HL-60/S4 treated with phorbol 12-myristate 13-acetate at 8.2 ng/mL for 4 days and 3 days (cell line): ENCODE measurements at regions not wholly inside any gene's neighbourhood (a gene's known extent, or its start where the extent isn't known, plus 50 kb on each side); places are given as distances from the start of the nearest gene placed in this dataset.

Experiments used
- in situ Hi-C: fragments of 300-500 bp; cut with MboI; formaldehyde crosslinking; loops from 2 replicates; pipeline ENCODE4 v1.15.0; 2022; ENCODE audit warnings: low sequenced_read_pairs

DNA sequence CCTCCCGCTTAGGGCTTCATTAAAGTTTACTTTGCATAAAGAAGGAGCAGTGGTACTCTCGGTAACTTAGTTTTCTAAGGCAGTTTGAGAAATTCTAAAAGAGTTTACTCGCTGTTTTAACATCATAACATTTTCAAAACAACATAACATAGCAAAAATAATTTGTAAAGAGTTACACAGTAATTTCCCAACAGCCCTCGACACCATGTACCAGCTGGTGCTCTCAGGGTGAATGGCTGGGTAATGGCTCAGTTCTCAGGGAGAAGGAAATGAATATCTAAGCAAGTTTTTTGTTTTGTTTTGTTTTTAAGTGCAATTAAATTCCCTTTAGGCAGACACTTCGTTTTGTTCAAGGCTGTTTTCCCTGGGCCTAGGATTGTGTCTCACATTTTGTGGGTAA is 435.3 kb downstream of the C4orf33 start:
- in situ Hi-C loops: no loop called here

DNA sequence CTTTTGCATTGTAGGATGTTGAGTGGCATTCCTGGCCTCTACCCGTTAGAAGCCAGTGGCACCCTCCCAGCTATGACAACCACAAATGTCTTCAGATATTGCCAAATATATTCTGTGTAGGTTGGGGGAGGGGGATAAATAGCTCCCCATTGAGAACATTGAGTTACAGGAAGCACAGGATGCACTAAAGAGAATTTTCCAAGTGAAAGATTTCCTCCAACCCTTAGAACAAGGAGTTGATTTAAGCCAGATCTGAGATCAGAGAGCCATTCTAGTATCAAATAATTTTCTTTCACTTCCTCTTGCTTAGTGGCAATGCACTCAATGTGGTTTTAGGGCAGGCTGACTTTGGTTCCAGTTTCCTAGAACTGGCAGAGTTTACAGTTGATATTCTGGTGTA is 436.6 kb downstream of the C4orf33 start:
- in situ Hi-C loops: no loop called here

DNA sequence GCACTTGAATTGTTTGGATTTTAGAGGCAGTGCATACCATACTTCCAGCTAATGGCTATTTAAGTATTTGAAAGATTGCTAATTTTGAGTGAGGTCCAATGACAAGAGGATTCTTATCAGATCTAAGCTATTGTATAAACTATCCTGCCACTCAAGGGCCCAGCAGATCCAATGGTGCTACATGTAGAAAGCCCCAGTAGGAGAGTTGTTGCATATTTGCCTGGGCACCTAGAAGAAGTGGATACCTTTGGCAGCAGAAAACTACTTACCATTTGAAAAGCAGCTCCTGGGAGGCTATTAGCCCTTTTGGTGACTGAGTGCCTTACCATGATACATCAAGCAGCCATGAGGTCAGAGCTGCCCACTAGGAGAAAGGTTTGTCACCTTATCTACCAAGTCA is 447.3 kb downstream of the C4orf33 start:
- in situ Hi-C loops: no loop called here

DNA sequence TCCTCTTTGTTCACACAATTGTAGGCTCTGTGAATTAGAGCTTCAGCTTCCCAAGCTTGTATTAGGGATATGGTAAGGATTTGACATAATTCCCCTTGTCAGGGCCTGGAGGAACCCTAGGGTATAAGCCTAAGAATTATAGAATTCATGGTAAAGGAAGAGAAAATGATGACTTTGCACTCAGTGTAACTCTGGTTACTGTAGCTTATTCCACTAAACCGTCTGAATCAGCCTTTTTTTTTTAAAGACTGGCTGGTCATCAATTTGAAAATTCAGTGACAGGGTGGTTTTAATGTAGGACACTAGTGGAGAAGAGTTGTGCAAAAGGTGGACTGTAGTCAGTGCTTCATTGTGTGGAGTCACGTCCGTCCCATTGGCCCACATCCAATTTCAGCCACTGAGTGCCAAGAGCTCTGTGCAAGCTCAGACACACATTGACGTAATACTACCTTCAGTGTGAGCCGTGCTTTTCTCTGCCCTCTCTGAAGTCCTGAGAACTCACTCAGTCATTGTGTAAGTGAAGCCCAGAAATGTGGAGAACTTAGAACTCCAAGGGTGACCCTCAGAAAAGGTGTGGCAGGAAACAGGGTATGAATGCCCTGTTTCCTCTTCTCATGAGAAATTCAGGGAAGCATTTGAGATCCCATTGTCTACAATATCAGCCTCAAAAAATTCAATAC is 449.8 kb downstream of the C4orf33 start:
- in situ Hi-C loops: no loop called here

DNA sequence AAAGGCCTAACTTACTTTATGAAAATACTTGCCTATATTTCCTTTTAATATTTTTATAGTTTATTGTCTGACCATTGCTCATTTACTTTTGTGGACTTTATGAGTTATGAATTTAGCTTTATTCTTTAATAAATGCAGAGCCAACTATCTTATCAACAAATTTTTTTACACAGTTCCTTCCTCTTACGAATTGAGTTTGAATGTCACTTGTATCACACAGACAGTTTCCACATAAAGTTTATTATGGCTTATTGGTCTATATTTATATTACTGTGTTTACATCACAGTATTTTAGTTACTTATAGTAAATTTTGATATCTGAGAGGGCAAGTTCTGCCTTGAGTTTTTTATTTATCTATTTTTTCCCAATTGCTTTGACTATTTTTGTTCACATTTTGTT is 450.6 kb downstream of the C4orf33 start:
- in situ Hi-C loops: no loop called here

DNA sequence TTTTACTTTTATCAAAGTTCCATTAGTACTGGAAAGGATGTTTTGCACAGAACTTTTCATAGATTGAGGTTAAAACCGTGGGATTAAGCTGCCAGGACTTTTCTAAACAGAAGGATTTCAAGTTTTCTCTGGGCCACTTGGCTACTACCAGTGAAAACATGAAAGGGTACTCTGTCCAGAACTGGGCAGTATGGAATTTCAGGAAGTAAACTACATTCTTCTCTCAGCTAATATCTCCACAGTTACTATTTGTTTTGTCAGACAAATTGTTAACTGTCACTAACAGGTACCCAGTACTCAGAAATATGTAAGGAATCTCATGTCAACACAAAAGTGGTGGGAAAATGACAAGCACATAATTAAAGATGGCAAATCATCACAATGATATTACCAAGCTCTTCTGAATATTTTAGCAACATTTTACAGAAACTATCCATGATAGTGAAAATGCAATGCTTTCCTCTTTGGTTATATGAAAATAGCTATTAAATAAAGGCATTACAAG is 454.4 kb downstream of the C4orf33 start:
- in situ Hi-C loops: no loop called here

DNA sequence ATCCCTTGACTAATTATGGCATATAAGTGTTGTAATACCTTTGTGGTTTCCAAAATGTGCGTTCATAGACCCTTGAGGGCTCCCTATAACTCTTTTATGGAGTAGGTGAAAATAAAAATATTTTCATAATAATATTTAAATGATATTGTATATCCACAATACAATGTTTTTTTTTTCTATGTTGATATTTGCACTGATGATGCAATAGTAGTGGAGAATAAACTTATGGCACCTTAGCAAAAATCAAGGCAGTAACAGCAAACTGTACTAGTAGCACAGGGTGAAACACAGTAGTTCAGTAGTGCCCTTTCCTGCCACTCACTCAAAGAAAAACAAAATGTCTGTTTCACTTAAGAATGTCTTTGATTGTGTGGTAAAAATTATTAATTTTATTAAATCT is 465.3 kb downstream of the C4orf33 start:
- in situ Hi-C loops: no loop called here

DNA sequence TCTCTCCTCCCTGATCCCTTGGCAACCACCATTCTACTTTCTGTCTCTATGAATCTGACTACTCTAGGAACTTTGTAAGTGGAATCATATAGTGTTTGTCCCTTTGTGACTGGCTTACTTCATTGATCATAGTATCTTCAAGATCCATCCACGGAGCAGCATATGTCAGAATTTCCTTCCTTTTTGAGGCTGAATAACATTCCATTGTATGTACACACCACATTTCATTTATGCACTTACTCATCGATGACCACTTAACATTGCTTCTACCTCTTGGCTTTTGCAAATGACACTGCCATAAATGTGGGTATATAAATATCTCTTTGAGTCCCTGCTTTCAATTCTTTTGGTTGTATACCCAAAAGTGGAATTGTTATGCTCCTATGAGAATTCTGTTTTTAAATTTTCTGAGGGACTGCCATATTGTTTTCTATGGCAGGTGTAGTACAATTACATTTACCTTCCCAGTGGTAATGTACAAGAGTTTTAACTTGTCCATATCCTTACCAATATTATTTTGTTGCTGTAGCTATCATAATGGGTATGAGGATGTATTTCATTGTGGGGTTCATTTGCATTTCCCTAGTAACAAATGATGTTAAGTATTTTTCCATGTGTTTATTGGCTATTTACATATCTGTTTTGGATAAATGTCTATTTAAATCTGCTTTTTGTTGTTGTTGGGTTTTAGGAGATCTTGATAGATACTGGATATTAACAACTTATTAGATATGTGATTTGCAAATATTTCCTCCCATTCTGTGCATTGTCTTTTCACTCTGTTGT is 466.1 kb downstream of the C4orf33 start:
- in situ Hi-C loops: no loop called here

DNA sequence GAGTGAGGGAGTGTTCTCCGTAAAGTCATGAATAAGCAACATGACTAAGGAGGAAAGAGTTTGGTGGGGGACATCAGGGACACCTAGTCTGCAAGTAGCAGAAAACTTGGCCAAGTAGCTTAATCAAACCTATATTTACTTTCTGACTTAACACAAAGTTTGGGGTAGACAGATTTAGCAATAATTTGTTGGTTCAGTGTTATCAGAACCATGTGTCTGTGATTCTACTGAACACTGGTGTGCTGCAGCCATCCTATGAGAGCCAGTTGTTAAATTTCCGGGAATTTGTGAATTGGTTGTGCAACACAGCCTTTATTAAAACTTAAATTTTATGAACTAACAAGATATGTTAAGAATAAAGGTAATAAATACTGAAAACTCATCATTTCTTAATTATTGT is 469.3 kb downstream of the C4orf33 start:
- in situ Hi-C loops: no loop called here

DNA sequence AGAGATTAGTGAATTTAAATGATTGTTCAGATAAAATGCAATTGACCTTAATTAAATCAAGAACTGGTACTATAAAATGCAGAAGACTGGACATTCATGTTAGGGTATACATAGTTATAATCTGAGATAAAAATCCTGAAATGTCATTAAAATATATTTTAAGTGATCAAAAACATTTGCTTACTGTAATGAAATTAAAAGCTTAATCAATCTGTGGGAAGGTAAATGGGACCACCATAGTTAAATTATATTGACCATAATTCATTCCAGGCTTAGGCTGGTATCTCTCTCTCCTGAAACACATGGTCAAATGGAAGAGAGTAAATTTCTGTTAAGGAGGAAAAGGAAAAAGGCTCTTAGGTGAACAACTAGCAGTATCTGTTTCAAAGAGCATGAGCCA is 474.4 kb downstream of the C4orf33 start:
- in situ Hi-C loops: no loop called here

DNA sequence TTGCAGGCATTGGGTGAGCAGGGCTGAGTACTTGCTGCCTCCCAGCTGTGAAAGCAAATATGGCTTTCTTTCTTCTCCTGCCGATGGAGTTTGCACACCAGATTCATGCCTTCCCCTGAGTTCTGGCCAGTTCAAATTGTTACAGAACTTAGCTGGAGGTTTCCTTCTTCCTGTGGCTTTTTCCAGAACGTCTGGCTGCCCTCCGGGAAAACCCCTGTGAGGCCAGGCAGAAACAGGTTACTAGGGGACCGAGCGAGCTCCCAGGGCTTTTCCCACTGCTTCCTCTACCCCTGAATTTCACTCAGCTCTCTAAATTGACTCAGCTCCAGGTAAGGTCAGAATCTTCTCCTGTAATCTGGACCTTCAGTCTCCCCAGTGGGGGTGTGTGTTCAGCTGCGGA is 482.4 kb downstream of the C4orf33 start:
- in situ Hi-C loops: no loop called here

DNA sequence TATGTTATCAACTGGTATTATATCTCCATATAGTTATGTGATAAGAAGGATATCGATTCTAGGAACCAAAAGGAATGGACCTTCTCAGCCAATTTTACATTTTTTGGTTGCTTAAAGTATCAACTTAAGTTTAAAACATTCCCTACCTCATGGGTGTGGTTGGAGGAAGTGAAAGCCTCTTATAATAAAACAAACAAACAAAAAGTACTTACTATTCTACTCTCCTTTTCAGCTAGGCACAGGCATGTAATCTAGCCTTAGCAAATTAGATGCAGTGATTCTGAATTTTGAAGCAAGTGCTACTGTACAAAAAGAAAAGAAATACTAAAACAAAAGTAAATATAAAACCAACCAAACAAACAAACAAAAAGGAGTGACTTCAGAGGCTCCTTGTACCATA is 485.4 kb downstream of the C4orf33 start:
- in situ Hi-C loops: no loop called here

DNA sequence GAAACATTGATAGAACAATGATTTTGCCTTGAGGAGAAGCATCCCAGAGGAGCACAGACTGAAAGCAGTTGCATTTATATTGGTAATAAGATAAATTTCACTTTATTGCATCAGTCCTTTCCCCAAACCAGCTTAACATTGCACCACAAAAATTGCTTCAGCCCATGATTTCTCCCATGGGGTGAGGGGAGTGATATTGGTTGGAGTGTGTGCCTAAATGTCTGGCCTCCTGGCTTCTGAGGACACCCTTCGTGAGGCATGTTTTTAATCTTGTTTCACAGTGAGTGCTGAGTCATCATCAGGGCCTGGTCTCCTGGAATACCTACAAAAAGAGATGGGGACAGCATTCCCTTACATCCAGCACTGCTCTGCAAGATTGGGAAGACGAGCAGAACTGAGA is 487.9 kb downstream of the C4orf33 start:
- in situ Hi-C loops: no loop called here

DNA sequence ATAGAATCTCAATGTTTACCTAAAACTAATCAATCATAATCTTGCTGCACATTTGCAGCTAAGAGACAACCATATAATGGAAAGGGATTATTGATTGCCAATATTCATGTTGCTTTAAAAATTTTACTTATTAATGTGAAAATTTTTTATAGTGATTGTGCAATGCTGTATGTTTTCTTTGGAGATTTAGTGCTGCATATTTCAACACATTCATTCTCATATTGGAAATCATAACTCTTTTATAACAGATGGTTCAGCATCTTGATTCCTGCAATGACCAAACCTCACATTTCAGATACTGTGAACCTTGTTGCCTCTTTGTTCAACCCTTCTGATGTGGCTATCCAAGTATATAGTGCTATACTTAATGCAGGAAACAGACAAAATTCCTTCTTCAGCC is 502.6 kb downstream of the C4orf33 start:
- in situ Hi-C loops: no loop called here

DNA sequence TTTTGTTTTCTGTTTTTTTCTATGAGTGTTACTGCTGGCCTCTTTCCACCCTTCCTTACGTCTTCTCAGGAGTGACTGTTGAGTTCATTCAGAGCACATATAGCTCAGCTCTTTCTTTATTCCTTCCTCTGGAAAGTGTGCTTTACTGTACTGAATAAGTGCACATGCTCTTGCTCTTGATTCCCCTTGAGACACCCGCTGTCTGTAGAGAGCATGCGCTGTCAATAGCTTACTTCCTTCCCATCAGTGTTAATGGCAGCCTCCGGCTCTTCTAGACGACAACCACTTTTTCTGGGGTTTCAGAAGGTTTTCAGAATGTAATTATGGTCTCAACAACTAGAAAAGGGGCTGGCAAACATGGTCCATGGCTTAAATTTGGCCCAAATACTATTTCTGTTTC is 504.9 kb downstream of the C4orf33 start:
- in situ Hi-C loops: no loop called here

DNA sequence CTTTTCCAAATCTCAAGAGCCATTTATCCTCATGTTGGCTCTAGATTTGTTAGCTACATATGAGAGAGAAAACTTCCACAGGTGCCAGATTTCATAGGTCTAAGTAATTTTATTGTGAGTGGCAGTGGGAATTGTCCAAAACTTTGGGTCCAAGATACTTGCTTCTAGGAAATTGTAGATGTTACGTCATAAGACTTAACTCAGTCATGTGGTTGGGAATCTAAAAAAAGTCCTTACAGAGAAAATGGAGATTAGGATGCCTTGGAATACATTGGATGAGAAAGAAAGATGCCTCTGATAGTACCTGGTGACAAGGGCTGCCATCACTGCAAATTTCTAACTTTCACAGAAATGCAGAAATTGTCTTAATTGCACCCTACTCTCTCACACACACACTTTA is 506.5 kb downstream of the C4orf33 start:
- in situ Hi-C loops: no loop called here

DNA sequence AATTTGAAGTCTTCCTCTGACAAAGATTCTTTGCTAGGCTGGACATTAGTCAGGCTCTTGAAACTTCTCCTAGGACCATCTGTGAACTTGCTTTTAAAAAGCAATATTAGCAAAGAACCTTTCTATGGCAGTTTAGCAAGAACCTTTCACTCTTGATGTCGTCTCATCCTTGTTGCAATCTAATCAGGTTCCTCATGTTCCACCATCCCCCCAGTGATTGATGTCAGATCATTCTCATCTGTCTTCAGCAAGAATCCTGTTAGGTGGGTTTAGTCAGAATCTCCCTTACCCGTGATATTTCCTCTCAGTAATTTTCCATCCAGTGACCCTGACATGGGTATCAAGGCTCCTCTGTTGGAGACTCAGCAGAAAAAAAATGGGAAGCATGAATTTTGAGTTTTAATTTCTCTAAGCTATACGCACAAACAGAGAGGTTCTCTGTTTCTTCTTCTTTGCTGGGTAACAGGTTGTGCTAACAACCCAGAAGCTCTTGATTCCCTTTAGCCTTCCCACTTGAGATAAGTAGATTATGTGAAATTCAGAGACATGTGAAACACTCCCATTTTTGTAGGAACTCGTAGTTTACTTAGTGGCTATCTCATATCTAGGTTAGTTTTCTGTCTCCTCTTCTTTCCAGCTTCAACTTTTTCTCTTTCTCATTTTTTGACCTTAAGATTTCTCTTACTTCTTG is 507.4 kb downstream of the C4orf33 start:
- in situ Hi-C loops: no loop called here

DNA sequence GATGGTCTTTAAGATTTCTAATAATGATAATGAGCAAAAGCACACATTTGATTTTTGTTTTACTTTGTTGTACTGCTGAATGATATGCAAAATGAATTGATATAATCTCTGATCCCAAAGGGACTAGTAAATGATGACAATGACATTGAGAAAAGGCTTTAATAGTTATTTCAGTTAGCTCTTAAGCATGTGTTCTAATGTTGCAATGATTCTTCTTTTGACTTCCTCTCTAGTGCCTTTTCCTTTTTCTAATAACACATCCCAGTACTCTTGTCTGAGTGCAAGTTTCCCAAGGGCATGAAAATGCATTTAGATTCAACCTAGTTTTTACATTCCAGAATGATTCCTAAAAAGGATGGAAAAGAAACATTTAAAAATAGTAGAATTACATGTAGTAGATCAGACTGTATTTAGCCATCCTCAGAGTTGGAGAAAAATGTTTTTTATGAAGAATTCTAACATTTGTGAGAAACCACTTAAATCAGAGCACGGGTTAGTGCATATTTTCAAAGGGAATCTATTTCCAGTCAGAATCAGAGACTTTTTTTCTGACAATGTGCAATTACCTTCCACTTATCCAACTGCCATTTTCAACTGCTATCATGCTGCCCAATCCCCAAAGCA is 508.8 kb downstream of the C4orf33 start:
- in situ Hi-C loops: no loop called here

DNA sequence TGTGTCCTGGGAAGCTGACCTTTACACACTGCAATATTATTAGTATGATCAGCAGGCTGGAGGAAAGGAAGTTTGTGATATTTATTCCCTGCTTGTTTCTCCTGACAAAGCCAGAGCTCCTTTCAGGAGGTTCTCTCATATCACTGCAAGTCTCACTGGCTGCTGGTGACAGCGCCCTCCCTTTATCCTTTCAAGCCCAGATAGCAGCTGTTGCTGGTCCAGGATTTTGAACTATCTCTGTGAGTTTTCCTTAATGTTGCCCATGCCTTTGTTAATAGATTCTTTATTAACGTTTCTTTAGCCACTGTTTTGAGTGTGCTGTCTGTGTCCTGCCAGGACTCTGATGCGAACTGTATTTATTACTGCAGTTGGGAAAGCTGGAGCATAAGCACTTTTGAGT is 518.7 kb downstream of the C4orf33 start:
- in situ Hi-C loops: no loop called here

DNA sequence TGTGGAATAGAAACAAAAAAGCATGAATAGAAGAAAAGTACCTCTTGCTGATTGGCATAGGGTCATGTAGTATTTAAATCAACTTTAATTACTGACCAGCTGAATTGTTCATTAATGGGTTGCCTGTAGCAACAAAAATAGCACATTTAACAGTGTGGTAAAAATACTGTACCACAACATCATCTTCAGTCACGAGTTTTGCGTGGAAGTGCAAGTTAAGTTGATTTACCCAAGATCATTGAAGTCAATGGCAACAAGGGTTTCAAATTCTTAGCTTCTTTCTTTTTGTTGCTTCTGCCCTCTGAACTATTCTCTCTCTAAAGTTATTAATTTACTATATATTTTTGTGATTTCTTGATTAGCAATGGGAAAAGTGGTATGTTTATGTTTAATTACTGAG is 526.6 kb downstream of the C4orf33 start:
- in situ Hi-C loops: no loop called here

DNA sequence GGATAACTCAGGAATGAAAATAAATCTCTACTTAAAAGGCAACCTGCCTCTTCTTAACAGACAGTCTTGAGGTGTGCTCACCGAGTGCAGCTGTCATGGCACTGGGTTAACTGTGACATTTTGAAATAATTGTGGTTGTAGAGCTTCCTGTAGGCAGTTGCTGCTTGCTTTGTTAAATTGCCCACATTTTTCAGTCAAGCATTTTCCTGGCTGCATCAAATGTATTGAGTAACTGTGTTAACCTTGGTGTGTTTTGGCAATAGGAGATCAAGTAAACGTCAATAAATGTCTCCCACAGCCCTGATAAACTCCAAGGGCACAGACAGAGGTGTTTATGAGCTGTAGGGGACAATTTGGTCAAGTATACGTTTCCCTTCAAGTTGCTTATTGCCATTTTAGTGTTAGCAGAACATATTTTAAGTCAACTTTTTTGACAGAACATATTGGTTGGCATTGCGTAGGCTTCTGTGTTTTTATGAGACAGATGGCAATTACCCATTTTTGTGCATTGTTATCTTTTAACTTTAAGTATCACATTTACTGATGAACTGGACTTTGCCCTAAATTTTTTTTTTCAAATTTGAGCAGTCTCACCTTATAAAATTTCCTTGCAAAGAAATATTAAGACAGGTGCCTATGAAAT is 527.4 kb downstream of the C4orf33 start:
- in situ Hi-C loops: no loop called here
